ENCODE measurements at regions not wholly inside any gene's neighbourhood (a gene's known extent, or its start where the extent isn't known, plus 50 kb on each side); places are given as distances from the start of the nearest gene placed in this dataset.

- TF ChIP-seq FOXP4 (CRISPR knock-in tag; IDR thresholded peaks at IDR 0.05): no peak
- no peak for TF ChIP-seq ZHX2 (IDR thresholded peaks at IDR 0.05; ENCODE audit: low read depth)
- no peak for TF ChIP-seq ZHX2 (CRISPR knock-in tag; IDR thresholded peaks at IDR 0.05; ENCODE audit: borderline replicate concordance)
- TF ChIP-seq, protein P1, sequence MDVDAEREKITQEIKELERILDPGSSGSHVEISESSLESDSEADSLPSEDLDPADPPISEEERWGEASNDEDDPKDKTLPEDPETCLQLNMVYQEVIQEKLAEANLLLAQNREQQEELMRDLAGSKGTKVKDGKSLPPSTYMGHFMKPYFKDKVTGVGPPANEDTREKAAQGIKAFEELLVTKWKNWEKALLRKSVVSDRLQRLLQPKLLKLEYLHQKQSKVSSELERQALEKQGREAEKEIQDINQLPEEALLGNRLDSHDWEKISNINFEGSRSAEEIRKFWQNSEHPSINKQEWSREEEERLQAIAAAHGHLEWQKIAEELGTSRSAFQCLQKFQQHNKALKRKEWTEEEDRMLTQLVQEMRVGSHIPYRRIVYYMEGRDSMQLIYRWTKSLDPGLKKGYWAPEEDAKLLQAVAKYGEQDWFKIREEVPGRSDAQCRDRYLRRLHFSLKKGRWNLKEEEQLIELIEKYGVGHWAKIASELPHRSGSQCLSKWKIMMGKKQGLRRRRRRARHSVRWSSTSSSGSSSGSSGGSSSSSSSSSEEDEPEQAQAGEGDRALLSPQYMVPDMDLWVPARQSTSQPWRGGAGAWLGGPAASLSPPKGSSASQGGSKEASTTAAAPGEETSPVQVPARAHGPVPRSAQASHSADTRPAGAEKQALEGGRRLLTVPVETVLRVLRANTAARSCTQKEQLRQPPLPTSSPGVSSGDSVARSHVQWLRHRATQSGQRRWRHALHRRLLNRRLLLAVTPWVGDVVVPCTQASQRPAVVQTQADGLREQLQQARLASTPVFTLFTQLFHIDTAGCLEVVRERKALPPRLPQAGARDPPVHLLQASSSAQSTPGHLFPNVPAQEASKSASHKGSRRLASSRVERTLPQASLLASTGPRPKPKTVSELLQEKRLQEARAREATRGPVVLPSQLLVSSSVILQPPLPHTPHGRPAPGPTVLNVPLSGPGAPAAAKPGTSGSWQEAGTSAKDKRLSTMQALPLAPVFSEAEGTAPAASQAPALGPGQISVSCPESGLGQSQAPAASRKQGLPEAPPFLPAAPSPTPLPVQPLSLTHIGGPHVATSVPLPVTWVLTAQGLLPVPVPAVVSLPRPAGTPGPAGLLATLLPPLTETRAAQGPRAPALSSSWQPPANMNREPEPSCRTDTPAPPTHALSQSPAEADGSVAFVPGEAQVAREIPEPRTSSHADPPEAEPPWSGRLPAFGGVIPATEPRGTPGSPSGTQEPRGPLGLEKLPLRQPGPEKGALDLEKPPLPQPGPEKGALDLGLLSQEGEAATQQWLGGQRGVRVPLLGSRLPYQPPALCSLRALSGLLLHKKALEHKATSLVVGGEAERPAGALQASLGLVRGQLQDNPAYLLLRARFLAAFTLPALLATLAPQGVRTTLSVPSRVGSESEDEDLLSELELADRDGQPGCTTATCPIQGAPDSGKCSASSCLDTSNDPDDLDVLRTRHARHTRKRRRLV (CRISPR knock-in tag; IDR thresholded peaks at IDR 0.05): no peak
- TF ChIP-seq ZNF782 (CRISPR knock-in tag; IDR thresholded peaks at IDR 0.05; ENCODE audit: borderline replicate concordance): no peak
- no peak for TF ChIP-seq ZNF777 (CRISPR knock-in tag; IDR thresholded peaks at IDR 0.05)
These were observed 95.2 kb downstream of the TTC32 start (continued) for GRCh38 chr2:19806591-19806990.

Data from HepG2 (cell line).